NCI-H460 (cell line): ENCODE measurements at regions not wholly inside any gene's neighbourhood (a gene's known extent, or its start where the extent isn't known, plus 50 kb on each side); places are given as distances from the start of the nearest gene placed in this dataset.

Source experiments
- DNase-seq: peaks from one replicate; pipeline ENCODE4 v3.0.0-alpha.2; 2016; ENCODE audit warnings: low read depth; ENCODE audit errors: extremely low read depth

- no peak for DNase-seq
Measured at GRCh38 chr16:80489173-80489572, 51.6 kb upstream of the DYNLRB2 start.

DNA sequence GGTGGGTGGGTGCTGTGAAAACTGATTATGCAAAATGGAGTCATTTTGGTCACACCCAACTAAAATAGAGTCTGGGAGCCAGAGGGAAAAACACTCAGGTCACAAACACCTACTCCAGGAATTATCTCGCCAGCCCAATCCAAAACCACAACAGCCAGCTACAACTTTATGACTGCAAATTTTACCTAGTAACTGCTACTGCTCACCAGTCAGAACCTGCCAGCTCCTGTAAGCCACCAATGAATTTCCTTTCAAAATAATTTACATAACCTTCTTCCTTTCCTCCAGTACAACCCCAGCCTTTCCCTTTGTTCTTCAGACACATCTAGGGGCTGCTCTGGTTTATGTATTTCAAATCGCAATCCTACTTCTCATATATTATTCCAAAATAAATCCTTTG lies 52.6 kb upstream of the DYNLRB2 start:
- DNase-seq: no peak

- no peak for DNase-seq
Measured at GRCh38 chr16:80480664-80481063, 60.1 kb upstream of the DYNLRB2 start.

DNA sequence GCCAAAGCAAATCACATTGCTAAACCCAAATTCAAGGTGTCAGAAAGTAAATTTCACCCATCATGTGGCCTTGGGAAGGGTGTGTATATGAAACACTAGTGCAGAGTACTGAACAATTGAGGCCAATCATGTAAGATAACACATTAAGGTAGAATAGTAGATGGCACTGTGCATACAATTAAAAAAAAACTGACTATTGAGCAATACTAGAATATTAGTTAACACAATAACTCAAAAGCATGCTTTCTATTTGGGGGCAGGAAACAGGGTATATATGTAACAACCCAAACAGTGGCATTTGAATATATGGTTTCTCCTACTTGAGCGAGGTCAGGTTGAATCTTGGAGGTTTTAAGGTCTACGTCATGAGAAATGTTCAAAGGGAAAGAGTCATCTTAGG lies 63.0 kb upstream of the DYNLRB2 start:
- DNase-seq: no peak

- DNase-seq: no peak
Measured at GRCh38 chr16:80468029-80468428, 72.8 kb upstream of the DYNLRB2 start.

DNA sequence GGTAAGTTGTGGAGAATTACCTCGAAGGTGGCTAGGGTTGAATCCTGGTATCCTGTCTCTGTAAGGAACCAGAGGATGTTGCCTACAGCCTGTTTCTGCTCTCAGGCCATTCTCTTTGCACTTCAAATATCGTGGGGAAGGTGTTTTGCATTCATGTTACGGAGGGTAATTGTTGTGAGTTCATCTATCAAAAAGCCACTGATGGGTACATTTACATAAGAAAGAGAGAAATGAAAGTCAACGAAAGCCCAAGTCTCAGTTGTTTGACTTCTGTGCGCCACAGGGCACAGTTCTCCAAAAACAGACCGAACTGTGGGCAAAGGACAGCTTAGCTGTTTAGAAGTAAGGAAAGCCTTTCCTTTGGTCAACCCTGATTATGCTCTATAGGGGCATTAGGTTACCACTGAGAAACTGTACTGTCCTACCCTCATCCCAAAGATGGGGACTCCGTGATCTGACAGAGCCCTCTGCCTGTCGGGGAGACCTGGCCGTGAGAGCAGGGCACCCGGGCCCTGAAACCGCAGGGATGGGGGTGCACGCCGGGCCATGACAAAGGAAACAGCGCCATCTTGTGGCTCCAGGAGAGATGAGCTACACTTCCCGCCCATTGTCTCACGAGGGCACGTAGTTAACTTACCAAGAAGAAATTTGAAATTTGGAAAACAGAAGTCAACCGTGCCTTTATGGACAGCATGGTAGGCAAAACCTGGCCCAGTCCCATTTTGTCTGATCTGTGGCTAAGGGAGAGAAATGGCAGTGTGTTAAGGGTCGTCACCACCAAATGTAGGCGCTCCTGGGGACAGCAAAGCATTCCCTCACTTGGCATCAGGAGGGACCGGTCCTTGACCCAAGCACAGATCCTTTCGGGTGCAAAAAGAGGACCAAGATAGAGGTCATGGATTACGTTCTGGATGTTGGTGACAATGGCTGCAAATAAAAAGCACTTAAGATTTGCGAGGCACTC lies 74.5 kb upstream of the DYNLRB2 start:
- DNase-seq: peak; percentile 45

DNA sequence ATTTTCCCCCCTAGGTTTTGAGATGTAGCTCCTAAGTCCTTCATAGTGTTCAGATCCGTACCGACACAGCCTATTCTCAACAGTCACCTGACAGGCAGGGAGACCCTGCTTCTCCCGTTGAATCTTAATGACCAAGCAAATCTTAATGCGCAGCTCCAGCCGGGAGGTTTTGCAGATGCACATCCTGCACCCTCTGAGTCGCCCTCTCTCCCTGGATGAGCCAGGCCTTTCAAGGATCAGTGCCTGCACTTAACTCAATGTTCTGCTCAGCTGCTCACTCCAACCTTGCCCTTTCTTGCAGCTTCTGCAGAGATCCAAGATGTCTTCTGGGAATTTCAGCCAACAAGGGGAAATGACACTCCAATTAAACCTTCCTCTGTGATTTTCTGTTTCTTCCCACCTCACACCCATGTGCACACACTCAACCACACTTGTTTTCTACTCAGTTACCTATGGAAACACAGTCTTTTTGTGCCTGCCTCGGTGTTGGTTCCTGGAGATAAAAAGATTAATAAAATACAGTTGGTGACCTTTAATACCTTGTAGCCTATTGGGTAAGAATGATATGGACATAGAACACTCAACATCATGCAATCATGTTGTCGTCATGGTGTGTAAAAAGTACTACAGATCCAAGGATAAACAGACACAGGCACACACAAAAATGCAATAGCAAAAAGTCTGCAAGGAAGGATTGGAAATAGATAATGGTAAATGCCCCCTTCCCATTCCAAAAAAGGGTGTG lies 76.9 kb upstream of the DYNLRB2 start:
- DNase-seq: no peak

DNA sequence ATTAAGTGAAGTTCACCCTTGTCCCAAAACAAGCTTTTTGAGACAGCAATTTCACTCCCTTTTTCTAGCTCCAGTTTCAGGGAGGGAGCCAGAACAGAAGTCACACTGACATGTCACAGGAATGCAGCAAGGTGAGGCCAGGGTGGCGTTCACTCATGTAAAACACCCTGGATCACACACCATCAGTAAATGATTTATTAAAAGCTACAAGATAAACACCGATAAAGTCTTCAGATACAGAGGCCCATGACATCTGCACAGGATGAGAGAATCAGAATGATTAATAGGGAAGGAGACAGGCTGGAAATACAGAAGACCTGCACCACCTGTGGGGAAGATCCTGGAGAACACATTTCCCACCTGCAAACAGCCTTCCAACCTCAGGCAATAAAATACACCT lies 77.5 kb upstream of the DYNLRB2 start:
- no peak for DNase-seq

- no peak for DNase-seq
Measured at GRCh38 chr16:80462917-80463316, 77.9 kb upstream of the DYNLRB2 start.

- no peak for DNase-seq
Measured at GRCh38 chr16:80460988-80461387, 79.8 kb upstream of the DYNLRB2 start.

DNA sequence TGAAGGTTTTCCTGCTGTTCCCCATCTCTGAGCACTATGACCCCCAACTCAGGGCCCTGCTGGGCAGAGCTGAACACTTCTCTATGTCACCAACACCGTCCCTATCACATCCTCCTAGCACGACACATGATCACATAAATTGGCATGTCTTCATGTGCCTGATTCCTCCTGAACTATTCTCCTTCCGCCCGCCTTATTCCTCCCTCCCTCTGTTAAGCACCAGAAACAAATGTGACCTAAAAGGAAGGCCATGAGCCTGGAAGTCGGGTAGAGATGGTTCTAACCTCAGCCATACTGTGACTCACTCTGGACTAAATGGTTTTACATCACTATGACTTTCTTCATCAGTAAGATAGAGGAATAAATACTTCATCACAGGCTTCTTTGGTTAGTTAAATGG lies 80.8 kb upstream of the DYNLRB2 start:
- no peak for DNase-seq

DNA sequence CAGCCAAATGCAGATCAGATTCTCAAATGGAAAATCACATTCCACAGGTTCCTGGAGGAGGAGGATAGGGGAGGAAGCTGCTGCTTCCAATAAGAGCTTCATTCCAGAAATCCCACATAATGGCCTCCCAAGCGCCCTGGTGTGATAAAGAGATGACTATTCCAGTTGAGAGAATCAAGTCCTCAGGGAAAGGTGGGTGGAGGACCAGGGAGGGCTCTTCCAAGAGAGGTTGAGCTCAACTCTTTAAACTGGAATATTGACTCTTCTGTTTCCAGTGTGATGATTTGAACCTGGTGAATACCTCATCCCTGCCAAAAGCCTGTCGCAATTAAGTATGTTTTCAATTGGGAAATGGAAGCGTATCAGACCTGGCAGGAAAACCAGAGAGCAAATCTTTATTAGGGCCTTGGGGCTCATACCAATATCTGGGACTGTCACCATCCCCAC lies 81.4 kb upstream of the DYNLRB2 start:
- no peak for DNase-seq

GRCh38 chr16:80457871-80458270 lies 82.9 kb upstream of the DYNLRB2 start:
- no peak for DNase-seq

- no peak for DNase-seq
Measured at GRCh38 chr16:80454802-80455201, 86.0 kb upstream of the DYNLRB2 start.

- DNase-seq: no peak
Measured at GRCh38 chr16:80449392-80449791, 91.4 kb upstream of the DYNLRB2 start.

DNA sequence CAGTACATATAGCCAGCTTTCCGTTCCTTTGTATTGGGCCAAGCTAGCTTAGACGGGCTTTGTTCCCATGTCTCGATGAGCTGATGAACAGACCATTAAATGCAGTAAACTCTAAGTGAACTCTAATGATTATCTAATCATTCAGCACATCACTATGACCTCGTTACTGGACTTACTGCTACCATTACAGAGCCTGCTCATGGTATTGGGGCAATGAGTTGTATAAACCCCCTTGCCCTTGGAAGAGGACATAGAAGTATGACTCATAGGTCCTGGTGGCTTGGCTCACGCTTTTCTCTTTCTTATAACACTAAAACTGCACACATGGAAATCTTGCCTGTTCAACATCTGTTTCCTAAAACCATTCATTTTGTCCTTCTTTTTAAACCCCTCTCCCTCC lies 93.6 kb upstream of the DYNLRB2 start:
- no peak for DNase-seq

DNA sequence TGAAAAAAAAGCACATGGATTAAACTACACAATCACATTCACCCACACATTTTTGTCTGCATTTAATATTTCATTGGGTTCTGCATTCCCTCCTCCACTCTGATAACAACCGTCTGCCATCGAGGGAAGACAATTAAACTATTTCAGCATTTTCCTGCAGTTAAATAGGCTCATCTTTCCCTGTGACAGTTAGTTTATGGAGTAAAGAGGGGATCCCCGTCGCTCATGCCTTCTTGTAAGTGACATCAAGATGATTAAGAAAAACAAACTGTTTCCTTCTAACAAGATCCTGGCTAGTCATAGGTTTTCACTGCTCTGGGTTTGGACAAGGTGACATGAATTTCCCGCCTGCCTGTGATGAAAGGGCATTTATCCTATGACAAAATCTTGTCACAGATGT lies 98.0 kb upstream of the DYNLRB2 start:
- no peak for DNase-seq

GRCh38 chr16:80441935-80442334 lies 98.9 kb upstream of the DYNLRB2 start:
- no peak for DNase-seq

GRCh38 chr16:80440667-80441066 lies 100.1 kb upstream of the DYNLRB2 start:
- no peak for DNase-seq

- no peak for DNase-seq
Measured at GRCh38 chr16:80437707-80438106, 103.1 kb upstream of the DYNLRB2 start.

DNA sequence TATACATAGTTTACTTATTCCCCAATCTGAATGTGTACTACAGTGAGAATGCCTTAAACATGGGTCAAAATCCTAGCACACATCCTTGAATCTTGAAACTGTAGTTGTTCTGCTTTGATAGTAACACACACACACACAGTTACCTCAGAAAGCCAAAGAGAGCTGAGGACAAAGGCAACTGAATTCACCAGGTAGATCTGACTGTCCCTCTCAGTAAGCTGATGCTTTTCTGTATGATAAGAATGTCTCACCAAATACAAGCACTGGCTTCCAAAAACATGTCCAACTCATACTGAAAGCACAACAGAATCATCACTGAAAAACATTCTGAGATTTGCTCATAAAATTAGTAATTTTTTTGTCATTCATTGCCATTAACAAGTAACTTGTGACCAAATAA lies 104.3 kb upstream of the DYNLRB2 start:
- no peak for DNase-seq

GRCh38 chr16:80433623-80434022 lies 107.2 kb upstream of the DYNLRB2 start:
- no peak for DNase-seq
